DND-41 (cell line): ENCODE measurements at regions not wholly inside any gene's neighbourhood (a gene's known extent, or its start where the extent isn't known, plus 50 kb on each side); places are given as distances from the start of the nearest gene placed in this dataset.

Source experiments
- ATAC-seq: fragments of 200-7000 bp; cut with Tn5 transposase; 3 replicates; pipeline ENCODE4 v1.9.1; 2021; ENCODE audit warnings: low read depth; ENCODE audit not compliant: insufficient read depth
- DNase-seq: peaks from one replicate; pipeline ENCODE4 v3.0.0-alpha.2; 2020
- H2AFZ ChIP-seq: 2 replicates; pipeline ENCODE4 v1.6.0; 2012; ENCODE audit warnings: low read depth, low read length
- H3K27ac ChIP-seq: 2 replicates; pipeline ENCODE4 v1.5.1; 2012; ENCODE audit warnings: low read length, inconsistent platforms
- H3K27me3 ChIP-seq: fragments of 200-600 bp; sonication (generic); 2 replicates; pipeline ENCODE4 v1.6.0; 2012; ENCODE audit warnings: low read length, mild to moderate bottlenecking, inconsistent platforms; ENCODE audit not compliant: insufficient read depth, poor library complexity
- H3K36me3 ChIP-seq: 2 replicates; pipeline ENCODE4 v1.5.1; 2012; ENCODE audit warnings: low read length, inconsistent platforms; ENCODE audit not compliant: insufficient read depth
- H3K4me1 ChIP-seq: 2 replicates; pipeline ENCODE4 v1.5.1; 2012; ENCODE audit warnings: mild to moderate bottlenecking, low read length; ENCODE audit not compliant: insufficient read depth
- H3K4me2 ChIP-seq: 2 replicates; pipeline ENCODE4 v1.6.0; 2012; ENCODE audit warnings: mild to moderate bottlenecking, moderate library complexity, low read length, inconsistent platforms; ENCODE audit not compliant: insufficient read depth
- H3K4me3 ChIP-seq, 2 experiments: fragments of 200-600 bp in 1 of 2; shearing (Covaris generic) in 1 of 2; 2 replicates each; pipeline ENCODE4 v1.5.1; 2012 to 2016; ENCODE audit warnings: inconsistent platforms in 2 of 2, low read length in 2 of 2, mild to moderate bottlenecking in 2 of 2, low read depth in 1 of 2, moderate library complexity in 1 of 2
- H3K79me2 ChIP-seq: 2 replicates; pipeline ENCODE4 v1.6.0; 2012; ENCODE audit warnings: low read length, inconsistent platforms; ENCODE audit not compliant: insufficient read depth
- H3K9ac ChIP-seq: 2 replicates; pipeline ENCODE4 v1.6.0; 2012; ENCODE audit warnings: low read depth, mild to moderate bottlenecking, inconsistent platforms, low read length, moderate library complexity
- H3K9me3 ChIP-seq: 2 replicates; pipeline ENCODE4 v1.5.1; 2012; ENCODE audit warnings: low read length, moderate library complexity, mild to moderate bottlenecking, inconsistent platforms; ENCODE audit not compliant: insufficient read depth, severe bottlenecking
- H4K20me1 ChIP-seq: 2 replicates; pipeline ENCODE4 v1.6.0; 2012; ENCODE audit warnings: low read length; ENCODE audit not compliant: insufficient read depth
- EZH2 ChIP-seq: IDR thresholded peaks from 3 replicates; pipeline ENCODE4 v1.6.1; 2012; ENCODE audit warnings: borderline replicate concordance, low read depth, mild to moderate bottlenecking, moderate library complexity, low read length, inconsistent platforms; ENCODE audit not compliant: severe bottlenecking
- TF ChIP-seq, protein P1 (sequence below): IDR thresholded peaks from 2 replicates; pipeline ENCODE4 v1.5.1; 2012; ENCODE audit warnings: borderline replicate concordance, low read length, moderate library complexity, mild to moderate bottlenecking; ENCODE audit not compliant: poor library complexity, severe bottlenecking; ENCODE audit errors: extremely low read depth

GRCh38 chr3:159364511-159364910, 562.7 kb downstream of the MFSD1 start:
- Histone ChIP-seq H3K4me1 (no peaks in the 10 kb centered on the region), H3K9ac (no peak overlapping the region), H3K27me3 (no peaks in the 10 kb centered on the region), H4K20me1 (no peaks in the 10 kb centered on the region), H2AFZ (no peak overlapping the region), H3K79me2 (no peaks in the 10 kb centered on the region), H3K9me3 (no peaks in the 10 kb centered on the region), H3K4me3 (no peak overlapping the region), H3K27ac (no peak overlapping the region), H3K4me2 (no peak overlapping the region), H3K36me3 (no peaks in the 10 kb centered on the region)
- no peak for ATAC-seq
- DNase-seq: no peak
- no peak for TF ChIP-seq EZH2
- TF ChIP-seq, protein P1, sequence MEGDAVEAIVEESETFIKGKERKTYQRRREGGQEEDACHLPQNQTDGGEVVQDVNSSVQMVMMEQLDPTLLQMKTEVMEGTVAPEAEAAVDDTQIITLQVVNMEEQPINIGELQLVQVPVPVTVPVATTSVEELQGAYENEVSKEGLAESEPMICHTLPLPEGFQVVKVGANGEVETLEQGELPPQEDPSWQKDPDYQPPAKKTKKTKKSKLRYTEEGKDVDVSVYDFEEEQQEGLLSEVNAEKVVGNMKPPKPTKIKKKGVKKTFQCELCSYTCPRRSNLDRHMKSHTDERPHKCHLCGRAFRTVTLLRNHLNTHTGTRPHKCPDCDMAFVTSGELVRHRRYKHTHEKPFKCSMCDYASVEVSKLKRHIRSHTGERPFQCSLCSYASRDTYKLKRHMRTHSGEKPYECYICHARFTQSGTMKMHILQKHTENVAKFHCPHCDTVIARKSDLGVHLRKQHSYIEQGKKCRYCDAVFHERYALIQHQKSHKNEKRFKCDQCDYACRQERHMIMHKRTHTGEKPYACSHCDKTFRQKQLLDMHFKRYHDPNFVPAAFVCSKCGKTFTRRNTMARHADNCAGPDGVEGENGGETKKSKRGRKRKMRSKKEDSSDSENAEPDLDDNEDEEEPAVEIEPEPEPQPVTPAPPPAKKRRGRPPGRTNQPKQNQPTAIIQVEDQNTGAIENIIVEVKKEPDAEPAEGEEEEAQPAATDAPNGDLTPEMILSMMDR: no peak

DNA sequence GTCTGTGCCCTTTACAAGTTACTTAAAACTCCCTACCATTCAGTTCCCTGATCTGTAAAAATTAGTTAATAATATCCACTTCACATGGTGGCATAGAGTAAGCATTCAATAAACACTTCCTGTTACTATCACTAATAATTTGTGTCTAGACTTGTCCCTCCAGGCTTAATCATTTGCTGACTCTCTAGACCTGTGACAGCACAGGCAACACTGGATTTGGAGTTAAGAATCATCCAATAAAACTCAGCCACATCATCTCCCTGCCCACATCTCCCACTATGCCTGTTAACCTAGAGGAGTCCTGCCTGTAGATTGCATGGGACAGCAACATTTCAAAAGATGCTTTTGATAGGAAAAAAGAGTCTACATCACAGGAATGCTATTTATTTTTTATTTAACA, 564.6 kb downstream of the MFSD1 start:
- no peak overlapping the region for H2AFZ ChIP-seq
- no peaks in the 10 kb centered on the region for H4K20me1 ChIP-seq
- no peaks in the 10 kb centered on the region for H3K36me3 ChIP-seq
- H3K9me3 ChIP-seq: no peaks in the 10 kb centered on the region
- H3K4me1 ChIP-seq: no peaks in the 10 kb centered on the region
- H3K9ac ChIP-seq: no peak overlapping the region
- no peak for TF ChIP-seq EZH2
- no peak overlapping the region for H3K4me3 ChIP-seq
- H3K27ac ChIP-seq: no peak overlapping the region
- no peak overlapping the region for H3K4me2 ChIP-seq
- H3K79me2 ChIP-seq: no peaks in the 10 kb centered on the region
- no peak for DNase-seq
- no peak for ATAC-seq
- H3K27me3 ChIP-seq: no peaks in the 10 kb centered on the region

- no peak for TF ChIP-seq EZH2
- TF ChIP-seq, protein P1: no peak
- ATAC-seq (no peak), DNase-seq (no peak)
- Histone ChIP-seq H3K4me2 (no peak overlapping the region), H3K27me3 (no peaks in the 10 kb centered on the region), H3K9ac (no peak overlapping the region), H4K20me1 (no peaks in the 10 kb centered on the region), H3K79me2 (no peaks in the 10 kb centered on the region), H2AFZ (no peak overlapping the region), H3K4me3 (no peak overlapping the region), H3K9me3 (no peaks in the 10 kb centered on the region), H3K4me1 (no peaks in the 10 kb centered on the region), H3K27ac (no peak overlapping the region), H3K36me3 (no peaks in the 10 kb centered on the region)
Observed at GRCh38 chr3:159371961-159372360, 570.1 kb downstream of the MFSD1 start.

DNA sequence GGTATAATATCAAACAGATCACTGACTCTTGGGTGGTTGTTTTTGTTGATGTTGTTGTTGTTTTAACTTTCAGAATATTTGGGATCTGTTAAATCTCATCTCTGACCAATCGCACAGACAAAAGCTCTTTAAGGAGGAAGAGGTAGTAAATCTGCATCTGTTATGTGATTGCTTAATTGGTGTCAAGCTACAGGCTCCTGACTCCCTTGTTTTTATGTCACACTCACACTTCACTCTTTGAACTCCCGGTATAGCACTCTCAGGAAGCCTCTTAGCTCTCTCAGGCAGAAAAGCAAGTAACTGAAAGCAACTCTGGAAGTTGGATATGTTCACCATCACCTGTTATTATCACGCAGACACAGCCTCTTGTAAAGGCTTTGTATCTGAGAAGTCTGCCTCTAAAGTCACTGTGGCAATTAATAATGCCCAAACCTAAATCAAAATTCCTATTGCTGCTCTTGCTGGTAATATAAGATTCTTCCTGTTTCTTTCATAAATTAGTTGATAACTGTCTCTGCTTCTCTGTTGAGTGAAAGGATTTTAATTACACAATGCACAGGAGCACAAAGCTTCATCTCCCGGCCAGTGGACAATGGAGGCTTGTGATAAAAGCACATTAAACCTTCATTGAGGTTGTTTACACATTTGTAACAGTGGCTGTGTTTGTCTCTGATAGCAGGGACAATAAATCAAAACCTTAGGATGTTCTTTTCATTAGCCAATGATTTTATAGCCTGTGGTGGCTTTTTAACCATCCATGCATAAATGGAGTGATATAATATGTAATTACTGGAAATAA, 576.7 kb downstream of the MFSD1 start:
- Histone ChIP-seq H3K4me2 (no peak overlapping the region), H2AFZ (no peak overlapping the region), H3K4me3 (no peak overlapping the region), H3K27ac (no peak overlapping the region), H3K27me3 (no peaks in the 10 kb centered on the region), H3K9ac (no peak overlapping the region), H3K4me1 (no peaks in the 10 kb centered on the region), H3K9me3 (no peaks in the 10 kb centered on the region), H4K20me1 (no peaks in the 10 kb centered on the region), H3K36me3 (no peaks in the 10 kb centered on the region), H3K79me2 (no peaks in the 10 kb centered on the region)
- no peak for DNase-seq
- no peak for TF ChIP-seq EZH2
- TF ChIP-seq, protein P1: no peak
- ATAC-seq: no peak
